GM12878 (cell line): ENCODE measurements at regions not wholly inside any gene's neighbourhood (a gene's known extent, or its start where the extent isn't known, plus 50 kb on each side); places are given as distances from the start of the nearest gene placed in this dataset.

Experiments used
- GABPA ChIP-seq: IDR thresholded peaks from 2 replicates; pipeline ENCODE4 v1.6.1; 2014; ENCODE audit warnings: antibody characterized with exemption, low read depth, mild to moderate bottlenecking, inconsistent platforms
- SIX5 ChIP-seq: IDR thresholded peaks from 2 replicates; pipeline ENCODE4 v1.6.1; 2011; ENCODE audit warnings: mild to moderate bottlenecking, low read depth, low read length, moderate library complexity; ENCODE audit not compliant: severe bottlenecking
- SMC3 ChIP-seq: IDR thresholded peaks from 2 replicates; pipeline ENCODE4 v1.6.1; 2011; ENCODE audit warnings: low read length, improper control_type of control experiment, borderline replicate concordance
- SRF ChIP-seq, 2 experiments: IDR thresholded peaks; 2 replicates each; pipeline ENCODE4 v1.6.1; 2011; ENCODE audit warnings: low read depth in 2 of 2, low read length in 2 of 2, mild to moderate bottlenecking in 1 of 2, moderate library complexity in 1 of 2
- TBL1XR1 ChIP-seq: IDR thresholded peaks from 2 replicates; pipeline ENCODE4 v1.6.1; 2012; ENCODE audit warnings: low read depth, low read length, improper control_type of control experiment
- TCF7 ChIP-seq: IDR thresholded peaks from 2 replicates; pipeline ENCODE4 v1.6.1; 2014; ENCODE audit warnings: antibody characterized with exemption, borderline replicate concordance
- ZNF384 ChIP-seq: IDR thresholded peaks from 2 replicates; pipeline ENCODE4 v1.6.1; 2012; ENCODE audit warnings: low read depth, mild to moderate bottlenecking, low read length, improper control_type of control experiment, borderline replicate concordance
- TF ChIP-seq, protein P1 (sequence below), 3 experiments: IDR thresholded peaks in 2 of 3; conservative IDR thresholded peaks in 1 of 3; 2 replicates each; pipeline ENCODE4 v1.5.1; 2011; ENCODE audit warnings: low read depth in 3 of 3, low read length in 3 of 3, mild to moderate bottlenecking in 3 of 3, control low read depth in 2 of 3, moderate library complexity in 2 of 3, inconsistent platforms in 1 of 3, mixed read lengths in 1 of 3; ENCODE audit not compliant: control insufficient read depth in 2 of 3, insufficient read depth in 1 of 3; ENCODE audit errors: extremely low read depth in 1 of 3

DNA sequence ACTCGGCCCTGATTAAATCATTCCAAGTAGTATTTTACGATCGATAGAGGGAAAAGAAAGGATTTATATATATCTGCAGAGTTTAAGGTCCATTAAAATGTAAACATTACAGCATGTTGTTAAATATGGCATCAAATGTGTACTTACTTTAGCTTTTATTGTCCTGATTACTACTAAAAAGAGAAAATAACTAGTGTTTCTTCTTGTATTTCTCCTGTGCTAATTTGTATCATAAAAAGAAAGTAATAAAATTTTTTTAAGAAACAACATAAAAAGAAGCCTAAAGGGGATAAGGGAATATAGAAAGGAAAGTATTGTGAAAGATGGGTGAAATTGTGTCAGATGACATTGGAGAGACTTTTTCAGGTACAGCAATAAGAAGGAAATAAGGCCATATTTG is 300.3 kb upstream of the ARSJ start:
- TF ChIP-seq, protein P1, sequence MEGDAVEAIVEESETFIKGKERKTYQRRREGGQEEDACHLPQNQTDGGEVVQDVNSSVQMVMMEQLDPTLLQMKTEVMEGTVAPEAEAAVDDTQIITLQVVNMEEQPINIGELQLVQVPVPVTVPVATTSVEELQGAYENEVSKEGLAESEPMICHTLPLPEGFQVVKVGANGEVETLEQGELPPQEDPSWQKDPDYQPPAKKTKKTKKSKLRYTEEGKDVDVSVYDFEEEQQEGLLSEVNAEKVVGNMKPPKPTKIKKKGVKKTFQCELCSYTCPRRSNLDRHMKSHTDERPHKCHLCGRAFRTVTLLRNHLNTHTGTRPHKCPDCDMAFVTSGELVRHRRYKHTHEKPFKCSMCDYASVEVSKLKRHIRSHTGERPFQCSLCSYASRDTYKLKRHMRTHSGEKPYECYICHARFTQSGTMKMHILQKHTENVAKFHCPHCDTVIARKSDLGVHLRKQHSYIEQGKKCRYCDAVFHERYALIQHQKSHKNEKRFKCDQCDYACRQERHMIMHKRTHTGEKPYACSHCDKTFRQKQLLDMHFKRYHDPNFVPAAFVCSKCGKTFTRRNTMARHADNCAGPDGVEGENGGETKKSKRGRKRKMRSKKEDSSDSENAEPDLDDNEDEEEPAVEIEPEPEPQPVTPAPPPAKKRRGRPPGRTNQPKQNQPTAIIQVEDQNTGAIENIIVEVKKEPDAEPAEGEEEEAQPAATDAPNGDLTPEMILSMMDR (IDR thresholded peaks at IDR 0.05 in 2 of 3, conservative IDR thresholded peaks at IDR 0.05 in 1 of 3; ENCODE audit: control insufficient read depth in 2 of 3, extremely low read depth in 1 of 3, insufficient read depth in 1 of 3, low read depth in 3 of 3, low read length in 3 of 3): no peak
- no peak for TF ChIP-seq SMC3
- no peak for TF ChIP-seq ZNF384
- TF ChIP-seq SIX5: no peak
- no peak for TF ChIP-seq SRF (IDR thresholded peaks at IDR 0.05; ENCODE audit: low read depth in 2 of 2, low read length in 2 of 2)
- no peak for TF ChIP-seq GABPA
- TF ChIP-seq TCF7: no peak
- TF ChIP-seq TBL1XR1: no peak
